ENCODE measurements at regions not wholly inside any gene's neighbourhood (a gene's known extent, or its start where the extent isn't known, plus 50 kb on each side); places are given as distances from the start of the nearest gene placed in this dataset.

- TF ChIP-seq CTCF (IDR thresholded peaks at IDR 0.05; ENCODE audit: low read length) (no peak), EZH2 (IDR thresholded peaks at IDR 0.05; ENCODE audit: borderline replicate concordance, low read length) (no peak)
Measured at GRCh38 chr2:221286406-221286805, 285.7 kb downstream of the EPHA4 start.

Data from OCI-LY1 (cell line).